Neural cell (in vitro differentiated cells): ENCODE measurements at regions not wholly inside any gene's neighbourhood (a gene's known extent, or its start where the extent isn't known, plus 50 kb on each side); places are given as distances from the start of the nearest gene placed in this dataset.

ENCODE experiments used
- H2AFZ ChIP-seq: fragments of 200-600, 300-800 bp; sonication (generic), shearing (Covaris generic); 2 replicates; pipeline ENCODE4 v1.6.0; 2014; ENCODE audit warnings: low read depth, mild to moderate bottlenecking, antibody characterized with exemption, low read length, moderate library complexity
- H3F3A ChIP-seq: fragments of 200-600 bp; shearing (Covaris generic); 2 replicates; pipeline ENCODE4 v1.6.1; 2016; ENCODE audit warnings: mild to moderate bottlenecking, moderate library complexity, mixed read lengths, antibody characterized with exemption, low read length; ENCODE audit not compliant: insufficient read depth, poor library complexity, severe bottlenecking
- H3K27ac ChIP-seq: fragments of 200-600, 300-800 bp; sonication (generic), shearing (Covaris generic); 2 replicates; pipeline ENCODE4 v1.5.1; 2014; ENCODE audit warnings: mild to moderate bottlenecking, low read length, moderate library complexity
- H3K27me3 ChIP-seq: fragments of 300-800, 200-600 bp; sonication (generic), shearing (Covaris generic); 2 replicates; pipeline ENCODE4 v1.6.0; 2014; ENCODE audit warnings: mild to moderate bottlenecking, low read depth, low read length, moderate library complexity; ENCODE audit not compliant: insufficient read depth
- H3K36me3 ChIP-seq: fragments of 300-800, 200-600 bp; sonication (generic), shearing (Covaris generic); 2 replicates; pipeline ENCODE4 v1.5.1; 2014; ENCODE audit warnings: mild to moderate bottlenecking, antibody characterized with exemption, low read length, moderate library complexity; ENCODE audit not compliant: insufficient read depth
- H3K4me2 ChIP-seq: fragments of 300-800, 200-600 bp; sonication (generic), shearing (Covaris generic); 2 replicates; pipeline ENCODE4 v1.6.0; 2014; ENCODE audit warnings: mild to moderate bottlenecking, low read length
- H3K4me3 ChIP-seq: fragments of 300-800, 200-600 bp; sonication (generic), shearing (Covaris generic); 2 replicates; pipeline ENCODE4 v1.5.1; 2014; ENCODE audit warnings: mild to moderate bottlenecking, low read length, moderate library complexity
- H3K79me2 ChIP-seq: fragments of 200-600 bp; shearing (Covaris generic); replicated peaks from 2 replicates; pipeline ENCODE4 v1.6.0; 2014; ENCODE audit warnings: mild to moderate bottlenecking, low read length, moderate library complexity; ENCODE audit not compliant: insufficient read depth
- H3K9ac ChIP-seq: fragments of 300-800, 200-600 bp; sonication (generic), shearing (Covaris generic); 2 replicates; pipeline ENCODE4 v1.6.1; 2016; ENCODE audit warnings: mild to moderate bottlenecking, low read length, mixed read lengths
- H3K9me2 ChIP-seq: fragments of 200-600 bp; shearing (Covaris generic); 2 replicates; pipeline ENCODE4 v1.6.1; 2016; ENCODE audit warnings: mild to moderate bottlenecking, low read length, mixed read lengths; ENCODE audit not compliant: insufficient read depth
- H3K9me3 ChIP-seq: fragments of 200-600, 300-800 bp; sonication (generic), shearing (Covaris generic); 2 replicates; pipeline ENCODE4 v1.6.1; 2016; ENCODE audit warnings: mild to moderate bottlenecking, mixed run types, low read length, moderate library complexity, mixed read lengths
- H4K20me1 ChIP-seq: fragments of 200-600 bp; shearing (Covaris generic); 2 replicates; pipeline ENCODE4 v1.6.1; 2016; ENCODE audit warnings: mild to moderate bottlenecking, mixed run types; ENCODE audit not compliant: insufficient read depth
- EP300 ChIP-seq: fragments of 450-650 bp; conservative IDR thresholded peaks from 2 replicates; pipeline ENCODE4 v1.6.1; 2014; ENCODE audit warnings: antibody characterized with exemption, mild to moderate bottlenecking, moderate library complexity; ENCODE audit not compliant: poor library complexity, severe bottlenecking
- EZH2 ChIP-seq: fragments of 200-600, 300-800 bp; shearing (Covaris generic), sonication (generic); IDR thresholded peaks from 2 replicates; pipeline ENCODE4 v1.6.1; 2014; ENCODE audit warnings: antibody characterized with exemption, low read length, borderline replicate concordance, mild to moderate bottlenecking; ENCODE audit not compliant: insufficient read depth, poor library complexity, severe bottlenecking
- MXI1 ChIP-seq: fragments of 450-650 bp; conservative IDR thresholded peaks from 2 replicates; pipeline ENCODE4 v1.6.1; 2014; ENCODE audit warnings: antibody characterized with exemption, mild to moderate bottlenecking; ENCODE audit not compliant: poor library complexity, severe bottlenecking
- POLR2AphosphoS5 ChIP-seq: IDR thresholded peaks from 2 replicates; pipeline ENCODE4 v1.6.1; 2012
- RAD21 ChIP-seq: fragments of 450-650 bp; conservative IDR thresholded peaks from 2 replicates; pipeline ENCODE4 v1.6.1; 2014; ENCODE audit warnings: antibody characterized with exemption, mild to moderate bottlenecking, moderate library complexity
- SMC3 ChIP-seq: fragments of 450-650 bp; conservative IDR thresholded peaks from 2 replicates; pipeline ENCODE4 v1.6.1; 2014; ENCODE audit warnings: antibody characterized with exemption, mild to moderate bottlenecking, moderate library complexity; ENCODE audit not compliant: poor library complexity
- TAF1 ChIP-seq: IDR thresholded peaks from 2 replicates; pipeline ENCODE4 v1.6.1; 2012; ENCODE audit warnings: low read depth
- TF ChIP-seq, protein P1 (sequence below): fragments of 450-650 bp; IDR thresholded peaks from 2 replicates; pipeline ENCODE4 v1.5.1; 2014; ENCODE audit warnings: antibody characterized with exemption, mild to moderate bottlenecking, moderate library complexity; ENCODE audit not compliant: poor library complexity, severe bottlenecking
- TF ChIP-seq, protein P2 (sequence below): IDR thresholded peaks from 2 replicates; pipeline ENCODE4 v1.6.1; 2012; ENCODE audit warnings: borderline replicate concordance

DNA sequence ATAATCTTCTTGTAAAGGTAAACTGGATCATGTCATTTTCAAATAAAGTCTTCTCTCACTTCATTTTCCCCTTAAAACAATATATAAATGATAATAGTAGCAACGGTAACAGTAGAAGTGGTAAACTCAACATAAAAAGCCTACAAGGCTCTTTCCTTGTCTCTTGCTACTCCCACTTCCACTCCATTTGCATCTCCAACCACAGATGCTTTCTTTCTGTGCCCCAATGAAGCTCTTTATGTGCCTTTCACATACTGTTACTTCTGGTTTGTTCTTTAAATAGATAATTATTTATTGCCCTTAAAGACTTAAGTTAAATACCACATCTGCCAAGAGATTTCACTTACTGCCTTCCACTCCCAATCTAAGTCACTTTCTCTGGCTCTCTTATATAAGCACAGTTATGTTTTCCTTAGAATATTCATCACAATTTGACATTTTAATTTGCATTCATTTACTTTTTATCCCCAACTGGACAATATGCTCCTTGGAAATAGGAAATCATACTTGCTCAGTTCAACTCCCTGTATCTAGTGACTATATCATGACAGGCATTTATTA is 149.9 kb downstream of the CRPPA start:
- H3K4me3 ChIP-seq, result no peak overlapping the region
- TF ChIP-seq, protein P1, sequence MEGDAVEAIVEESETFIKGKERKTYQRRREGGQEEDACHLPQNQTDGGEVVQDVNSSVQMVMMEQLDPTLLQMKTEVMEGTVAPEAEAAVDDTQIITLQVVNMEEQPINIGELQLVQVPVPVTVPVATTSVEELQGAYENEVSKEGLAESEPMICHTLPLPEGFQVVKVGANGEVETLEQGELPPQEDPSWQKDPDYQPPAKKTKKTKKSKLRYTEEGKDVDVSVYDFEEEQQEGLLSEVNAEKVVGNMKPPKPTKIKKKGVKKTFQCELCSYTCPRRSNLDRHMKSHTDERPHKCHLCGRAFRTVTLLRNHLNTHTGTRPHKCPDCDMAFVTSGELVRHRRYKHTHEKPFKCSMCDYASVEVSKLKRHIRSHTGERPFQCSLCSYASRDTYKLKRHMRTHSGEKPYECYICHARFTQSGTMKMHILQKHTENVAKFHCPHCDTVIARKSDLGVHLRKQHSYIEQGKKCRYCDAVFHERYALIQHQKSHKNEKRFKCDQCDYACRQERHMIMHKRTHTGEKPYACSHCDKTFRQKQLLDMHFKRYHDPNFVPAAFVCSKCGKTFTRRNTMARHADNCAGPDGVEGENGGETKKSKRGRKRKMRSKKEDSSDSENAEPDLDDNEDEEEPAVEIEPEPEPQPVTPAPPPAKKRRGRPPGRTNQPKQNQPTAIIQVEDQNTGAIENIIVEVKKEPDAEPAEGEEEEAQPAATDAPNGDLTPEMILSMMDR, result no peak
- TF ChIP-seq POLR2AphosphoS5 (no peak), EZH2 (no peak), SMC3 (no peak), MXI1 (no peak), TAF1 (no peak), EP300 (no peak), RAD21 (no peak)
- TF ChIP-seq, protein P2, sequence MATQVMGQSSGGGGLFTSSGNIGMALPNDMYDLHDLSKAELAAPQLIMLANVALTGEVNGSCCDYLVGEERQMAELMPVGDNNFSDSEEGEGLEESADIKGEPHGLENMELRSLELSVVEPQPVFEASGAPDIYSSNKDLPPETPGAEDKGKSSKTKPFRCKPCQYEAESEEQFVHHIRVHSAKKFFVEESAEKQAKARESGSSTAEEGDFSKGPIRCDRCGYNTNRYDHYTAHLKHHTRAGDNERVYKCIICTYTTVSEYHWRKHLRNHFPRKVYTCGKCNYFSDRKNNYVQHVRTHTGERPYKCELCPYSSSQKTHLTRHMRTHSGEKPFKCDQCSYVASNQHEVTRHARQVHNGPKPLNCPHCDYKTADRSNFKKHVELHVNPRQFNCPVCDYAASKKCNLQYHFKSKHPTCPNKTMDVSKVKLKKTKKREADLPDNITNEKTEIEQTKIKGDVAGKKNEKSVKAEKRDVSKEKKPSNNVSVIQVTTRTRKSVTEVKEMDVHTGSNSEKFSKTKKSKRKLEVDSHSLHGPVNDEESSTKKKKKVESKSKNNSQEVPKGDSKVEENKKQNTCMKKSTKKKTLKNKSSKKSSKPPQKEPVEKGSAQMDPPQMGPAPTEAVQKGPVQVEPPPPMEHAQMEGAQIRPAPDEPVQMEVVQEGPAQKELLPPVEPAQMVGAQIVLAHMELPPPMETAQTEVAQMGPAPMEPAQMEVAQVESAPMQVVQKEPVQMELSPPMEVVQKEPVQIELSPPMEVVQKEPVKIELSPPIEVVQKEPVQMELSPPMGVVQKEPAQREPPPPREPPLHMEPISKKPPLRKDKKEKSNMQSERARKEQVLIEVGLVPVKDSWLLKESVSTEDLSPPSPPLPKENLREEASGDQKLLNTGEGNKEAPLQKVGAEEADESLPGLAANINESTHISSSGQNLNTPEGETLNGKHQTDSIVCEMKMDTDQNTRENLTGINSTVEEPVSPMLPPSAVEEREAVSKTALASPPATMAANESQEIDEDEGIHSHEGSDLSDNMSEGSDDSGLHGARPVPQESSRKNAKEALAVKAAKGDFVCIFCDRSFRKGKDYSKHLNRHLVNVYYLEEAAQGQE, result no peak
- no peak overlapping the region for H3K27ac ChIP-seq
- no peaks in the 10 kb centered on the region for H3K9me2 ChIP-seq
- no peaks in the 10 kb centered on the region for H4K20me1 ChIP-seq
- H3K27me3 ChIP-seq, result no peaks in the 10 kb centered on the region
- H3K79me2 ChIP-seq, result no peaks in the 10 kb centered on the region
- no peak overlapping the region for H2AFZ ChIP-seq
- no peak overlapping the region for H3K4me2 ChIP-seq
- no peaks in the 10 kb centered on the region for H3F3A ChIP-seq
- H3K9me3 ChIP-seq, result no peaks in the 10 kb centered on the region
- H3K36me3 ChIP-seq, result no peaks in the 10 kb centered on the region
- H3K9ac ChIP-seq, result no peak overlapping the region

DNA sequence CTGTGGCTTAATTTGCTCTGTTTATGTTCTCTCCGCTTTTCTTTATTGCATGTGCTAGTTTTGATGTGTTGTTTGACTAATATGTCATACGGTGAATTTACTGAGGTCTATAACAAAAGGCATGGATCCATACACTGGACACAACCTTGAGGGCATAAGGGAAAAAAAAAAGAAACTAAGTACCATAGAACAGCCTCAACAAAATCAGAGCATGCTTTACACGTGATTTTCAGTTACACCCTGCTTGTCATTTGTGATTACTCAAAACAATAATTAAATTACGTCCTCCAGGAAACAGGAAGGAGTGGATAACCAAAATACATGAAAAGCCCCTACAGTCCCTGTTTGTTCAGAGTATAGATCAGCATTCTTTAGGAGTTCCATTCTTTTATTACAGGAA is 150.5 kb downstream of the CRPPA start:
- no peak for TF ChIP-seq POLR2AphosphoS5
- TF ChIP-seq EZH2, result no peak
- TF ChIP-seq EP300, result no peak
- TF ChIP-seq, protein P2, result no peak
- TF ChIP-seq, protein P1, result no peak
- no peak for TF ChIP-seq MXI1
- no peaks in the 10 kb centered on the region for H3K36me3 ChIP-seq
- no peak overlapping the region for H3K27ac ChIP-seq
- H3K9me2 ChIP-seq, result no peaks in the 10 kb centered on the region
- no peak overlapping the region for H3K4me2 ChIP-seq
- no peak overlapping the region for H2AFZ ChIP-seq
- H3K9ac ChIP-seq, result no peak overlapping the region
- no peaks in the 10 kb centered on the region for H3F3A ChIP-seq
- no peaks in the 10 kb centered on the region for H3K79me2 ChIP-seq
- H3K27me3 ChIP-seq, result no peaks in the 10 kb centered on the region
- H3K9me3 ChIP-seq, result no peaks in the 10 kb centered on the region
- H4K20me1 ChIP-seq, result no peaks in the 10 kb centered on the region
- no peak overlapping the region for H3K4me3 ChIP-seq
